PC-3 (cell line): ENCODE measurements at regions not wholly inside any gene's neighbourhood (a gene's known extent, or its start where the extent isn't known, plus 50 kb on each side); places are given as distances from the start of the nearest gene placed in this dataset.

ENCODE experiments used
- EZH2 ChIP-seq: fragments of 300-600 bp; sonication (generic); IDR thresholded peaks from one replicate; pipeline ENCODE4 v1.6.1; 2017; ENCODE audit warnings: antibody characterized with exemption, mild to moderate bottlenecking, low read length; ENCODE audit not compliant: unreplicated experiment
- TF ChIP-seq, protein P1 (sequence below): fragments of 300-600 bp; sonication (generic); conservative IDR thresholded peaks from 2 replicates; pipeline ENCODE4 v1.5.1; 2017; ENCODE audit warnings: antibody characterized with exemption, low read depth, mild to moderate bottlenecking, low read length

- TF ChIP-seq, protein P1, sequence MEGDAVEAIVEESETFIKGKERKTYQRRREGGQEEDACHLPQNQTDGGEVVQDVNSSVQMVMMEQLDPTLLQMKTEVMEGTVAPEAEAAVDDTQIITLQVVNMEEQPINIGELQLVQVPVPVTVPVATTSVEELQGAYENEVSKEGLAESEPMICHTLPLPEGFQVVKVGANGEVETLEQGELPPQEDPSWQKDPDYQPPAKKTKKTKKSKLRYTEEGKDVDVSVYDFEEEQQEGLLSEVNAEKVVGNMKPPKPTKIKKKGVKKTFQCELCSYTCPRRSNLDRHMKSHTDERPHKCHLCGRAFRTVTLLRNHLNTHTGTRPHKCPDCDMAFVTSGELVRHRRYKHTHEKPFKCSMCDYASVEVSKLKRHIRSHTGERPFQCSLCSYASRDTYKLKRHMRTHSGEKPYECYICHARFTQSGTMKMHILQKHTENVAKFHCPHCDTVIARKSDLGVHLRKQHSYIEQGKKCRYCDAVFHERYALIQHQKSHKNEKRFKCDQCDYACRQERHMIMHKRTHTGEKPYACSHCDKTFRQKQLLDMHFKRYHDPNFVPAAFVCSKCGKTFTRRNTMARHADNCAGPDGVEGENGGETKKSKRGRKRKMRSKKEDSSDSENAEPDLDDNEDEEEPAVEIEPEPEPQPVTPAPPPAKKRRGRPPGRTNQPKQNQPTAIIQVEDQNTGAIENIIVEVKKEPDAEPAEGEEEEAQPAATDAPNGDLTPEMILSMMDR = no peak
- no peak for TF ChIP-seq EZH2
Measured at GRCh38 chr10:123463698-123464097, 202.5 kb upstream of the GPR26 start.
